Left renal pelvis (tissue), 4 donors: ENCODE measurements at regions not wholly inside any gene's neighbourhood (a gene's known extent, or its start where the extent isn't known, plus 50 kb on each side); places are given as distances from the start of the nearest gene placed in this dataset.
"Not testable (repeated sequence)": the region's sequence is repeated elsewhere in the genome, so short reads cannot be mapped to it uniquely, and the experiment has no call there.

Experiments
- DNase-seq, 4 donors: peaks; one replicate each; pipeline ENCODE4 v3.0.0-alpha.2; 2013; ENCODE audit warnings: low read depth in 4 of 4, low spot score in 3 of 4

DNA sequence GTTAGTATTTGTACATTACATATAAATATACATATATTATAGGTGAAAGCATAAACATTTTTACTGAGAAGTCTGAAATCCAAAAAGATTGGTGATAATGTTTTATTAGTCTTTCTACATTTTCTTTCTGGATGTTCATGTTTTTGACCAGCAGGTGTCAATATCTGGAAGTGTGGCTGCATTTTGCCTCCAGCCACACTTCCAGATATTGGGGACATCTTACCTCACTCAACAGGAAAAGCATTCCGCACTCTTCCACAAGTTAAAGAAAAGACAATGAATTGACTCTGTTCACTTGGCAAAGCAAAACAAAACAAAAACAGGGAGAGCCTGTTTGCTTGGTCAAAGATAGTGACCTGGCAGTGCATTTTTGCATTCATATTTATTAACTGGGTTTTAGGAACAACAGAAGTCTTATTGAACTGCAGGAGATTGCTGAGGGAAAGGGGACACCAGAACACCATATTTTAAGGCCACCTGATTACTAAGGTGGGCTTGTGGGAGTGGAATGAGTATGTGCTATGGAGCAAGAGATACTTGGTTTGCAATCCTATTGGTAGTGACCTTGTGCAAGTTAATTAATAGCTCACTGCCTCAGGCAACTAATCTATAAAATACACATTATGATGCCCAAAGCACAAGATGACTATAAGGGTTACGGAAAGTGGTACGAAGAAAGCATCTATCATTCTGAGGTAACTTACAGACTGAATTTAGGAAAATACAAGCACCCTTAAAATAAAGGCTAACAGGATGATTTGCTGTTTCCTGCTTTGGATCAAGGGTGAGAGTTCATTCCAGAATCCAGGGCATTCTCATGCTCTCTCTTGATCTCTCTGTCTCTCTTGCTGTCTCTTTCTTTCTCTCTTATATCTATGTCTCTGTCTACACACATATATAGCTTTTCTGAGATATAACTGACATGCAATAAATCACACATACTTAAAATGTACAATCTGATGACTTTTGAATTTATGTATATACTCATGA, 389.9 kb upstream of the EMCN start:
- DNase-seq, result no peak

DNA sequence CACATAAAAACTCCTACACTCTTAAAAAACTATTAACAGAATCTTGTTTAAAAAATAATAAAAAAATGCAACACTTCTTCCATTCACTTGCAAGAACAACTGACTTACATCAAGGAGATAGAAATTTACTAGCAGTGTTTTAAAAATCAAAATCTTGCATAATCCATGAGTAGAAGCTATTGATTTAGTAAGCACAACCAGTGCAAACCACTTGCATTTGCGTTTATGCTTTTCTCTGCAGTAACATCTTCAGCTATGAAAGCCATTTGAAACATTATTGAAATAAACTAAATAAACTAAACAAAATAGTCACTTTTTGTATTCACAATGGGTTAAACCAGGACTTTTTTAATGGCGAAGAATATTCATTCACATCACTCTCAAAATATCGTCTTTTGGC, 389.2 kb upstream of the EMCN start:
- DNase-seq, result no peak

DNA sequence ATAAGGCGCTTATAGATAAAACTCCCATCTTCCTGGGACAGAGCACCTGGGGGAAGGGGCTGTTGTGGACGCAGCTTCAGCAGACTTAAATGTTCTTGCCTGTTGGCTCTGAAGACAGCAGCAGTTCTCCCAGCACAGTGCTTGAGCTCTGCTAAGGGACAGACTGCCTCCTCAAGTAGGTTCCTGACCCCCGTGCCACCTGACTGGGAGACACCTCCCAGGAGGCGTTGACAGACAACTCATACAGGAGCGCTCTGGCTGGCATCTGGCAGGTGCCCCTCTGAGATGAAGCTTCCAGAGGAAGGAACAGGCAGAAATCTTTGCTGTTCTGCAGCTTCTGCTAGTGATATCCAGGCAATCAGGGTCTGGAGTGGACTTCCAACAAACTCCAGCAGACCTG, 383.1 kb upstream of the EMCN start:
- DNase-seq, result not testable (repeated sequence)

DNA sequence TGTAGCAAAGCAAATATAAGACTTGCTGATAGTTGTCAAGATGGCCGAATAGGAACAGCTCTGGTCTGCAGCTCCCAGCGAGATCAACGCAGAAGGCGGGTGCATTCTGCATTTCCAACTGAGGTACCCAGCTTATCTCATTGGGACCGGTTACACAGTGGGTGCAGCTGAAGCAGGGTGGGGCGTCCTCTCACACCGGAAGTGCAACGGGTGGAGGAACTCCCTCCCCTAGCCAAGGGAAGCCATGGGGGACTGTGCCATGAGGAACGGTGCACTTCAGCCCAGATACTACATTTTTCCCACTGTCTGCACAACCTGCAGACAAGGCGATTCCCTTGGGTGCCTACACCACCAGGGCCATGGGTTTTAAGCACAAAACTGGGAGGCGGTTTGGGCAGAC, 382.3 kb upstream of the EMCN start:
- DNase-seq, result no peak

DNA sequence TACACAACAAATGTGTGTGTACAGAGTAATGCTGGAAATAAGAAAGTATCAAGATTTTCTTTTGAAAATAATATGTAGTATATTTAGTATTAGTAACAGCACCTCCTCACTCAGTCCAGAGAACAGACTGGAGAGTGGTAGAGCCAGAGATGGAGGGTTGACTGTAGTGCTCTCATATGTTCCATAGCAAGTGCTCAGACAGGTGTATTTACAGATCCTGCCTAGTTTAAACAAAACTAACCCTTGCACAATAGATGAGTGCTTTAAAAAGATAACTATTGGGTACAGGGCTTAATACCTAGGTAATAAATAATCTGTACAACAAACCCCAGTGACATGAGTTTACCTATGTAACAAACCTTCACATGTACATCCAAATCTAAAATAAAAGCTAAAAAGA, 381.0 kb upstream of the EMCN start:
- no peak for DNase-seq

DNA sequence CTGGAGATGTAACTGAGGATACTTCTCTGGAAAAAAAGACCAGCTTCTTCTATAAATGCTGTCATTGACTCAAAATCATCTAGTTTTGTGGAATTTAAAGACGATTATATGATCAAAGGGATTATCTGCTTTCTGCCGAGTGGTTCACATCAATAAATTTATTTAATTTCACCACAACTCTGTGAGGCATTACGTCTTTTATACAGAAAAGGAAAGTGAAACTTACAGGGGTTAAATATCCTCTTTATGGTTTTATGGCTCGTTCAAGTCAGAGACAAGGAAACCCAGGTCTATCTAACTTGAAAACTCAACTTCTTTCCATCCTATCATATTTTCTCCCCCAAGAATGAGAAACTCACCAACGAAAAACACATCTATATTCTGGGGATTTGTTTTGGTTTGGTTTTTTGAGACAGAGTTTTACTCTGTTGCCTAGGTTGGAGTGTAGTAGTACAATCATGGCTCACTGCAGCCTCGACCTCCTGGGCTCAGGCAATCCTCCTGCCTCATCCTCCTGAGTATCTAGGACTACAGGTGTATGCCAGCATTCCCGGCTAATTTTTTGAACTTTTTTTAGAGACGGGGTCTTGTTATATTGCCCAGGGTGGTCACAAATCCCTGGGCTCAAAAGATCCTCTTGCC, 377.9 kb upstream of the EMCN start:
- DNase-seq, result no peak

DNA sequence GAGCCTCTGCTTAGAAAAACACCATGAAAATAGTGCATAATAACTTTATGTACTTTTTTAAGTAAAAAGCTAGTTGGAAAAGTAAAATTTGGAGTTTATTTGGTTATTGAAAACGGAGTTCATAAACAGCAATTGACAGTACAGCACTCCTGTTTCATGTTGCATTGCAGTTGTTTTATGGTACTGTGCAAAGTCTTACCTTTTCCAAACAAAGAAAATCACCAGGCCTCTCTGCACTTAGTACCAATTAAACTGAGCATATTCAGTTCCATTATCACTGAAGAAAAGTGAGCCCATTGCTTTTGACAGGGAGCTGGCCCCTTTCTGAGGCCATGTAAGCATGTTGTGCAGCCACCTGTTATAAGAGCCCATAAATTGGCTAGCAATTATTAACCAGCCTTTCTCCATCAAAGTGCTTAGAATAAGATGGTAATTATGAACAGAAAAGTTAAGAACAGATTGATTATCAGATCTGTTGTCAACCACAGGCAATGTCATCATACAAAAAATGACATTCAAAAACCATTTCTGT, 376.6 kb upstream of the EMCN start:
- no peak for DNase-seq

DNA sequence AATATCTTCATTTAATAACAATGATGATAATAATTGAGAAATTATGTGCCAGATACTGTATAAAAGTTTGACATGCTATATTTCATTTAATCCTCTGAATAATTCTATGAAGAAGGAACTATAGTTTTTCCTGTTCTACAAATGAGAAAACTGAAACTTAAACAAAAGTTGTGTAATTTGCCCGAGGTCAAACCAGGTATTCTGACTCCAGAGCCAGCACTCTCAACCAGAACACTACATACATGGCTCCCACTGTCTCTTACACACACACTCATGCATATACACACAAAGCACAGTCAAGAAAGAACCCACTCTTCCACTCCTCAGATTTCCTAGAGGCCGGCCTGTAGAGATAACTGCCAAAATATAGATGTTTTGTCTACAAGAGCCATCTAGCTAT, 374.0 kb upstream of the EMCN start:
- no peak for DNase-seq

DNA sequence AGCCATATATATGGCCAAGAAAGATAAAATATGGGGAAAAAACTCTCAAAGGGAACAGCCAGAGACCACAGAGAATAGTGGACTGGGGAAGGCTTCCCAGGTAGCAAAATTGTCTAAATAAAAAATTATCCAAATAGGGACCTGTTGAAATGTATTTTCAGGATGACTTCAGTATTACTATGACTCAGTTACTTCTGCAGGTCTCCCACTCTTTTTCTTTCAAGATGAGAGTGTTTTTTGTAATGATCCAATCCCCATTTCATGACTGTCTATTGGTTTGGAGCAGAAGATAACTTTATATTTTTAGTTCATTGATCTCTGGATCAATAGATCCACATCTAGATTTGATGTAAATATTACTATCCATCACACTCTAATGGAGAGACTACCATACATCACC, 372.1 kb upstream of the EMCN start:
- DNase-seq, result no peak

DNA sequence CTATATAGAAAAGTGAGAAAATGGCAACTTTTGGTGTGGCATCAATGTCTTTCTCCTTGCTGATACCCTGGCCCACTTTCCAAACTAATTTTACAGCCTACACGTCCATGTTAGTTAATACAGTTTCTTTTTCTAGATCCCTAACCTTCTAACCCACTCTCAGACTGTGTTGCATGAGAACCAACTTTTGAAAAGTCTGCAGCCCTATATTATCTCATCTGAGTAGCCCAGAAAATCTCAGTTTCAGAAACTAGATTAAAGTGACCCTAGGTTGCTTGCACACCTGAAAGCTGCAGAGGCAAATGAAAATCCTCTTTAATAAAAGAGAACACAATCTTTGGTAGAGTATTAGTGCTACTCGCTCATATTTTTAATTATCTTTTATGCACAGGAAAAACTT, 371.6 kb upstream of the EMCN start:
- no peak for DNase-seq

DNA sequence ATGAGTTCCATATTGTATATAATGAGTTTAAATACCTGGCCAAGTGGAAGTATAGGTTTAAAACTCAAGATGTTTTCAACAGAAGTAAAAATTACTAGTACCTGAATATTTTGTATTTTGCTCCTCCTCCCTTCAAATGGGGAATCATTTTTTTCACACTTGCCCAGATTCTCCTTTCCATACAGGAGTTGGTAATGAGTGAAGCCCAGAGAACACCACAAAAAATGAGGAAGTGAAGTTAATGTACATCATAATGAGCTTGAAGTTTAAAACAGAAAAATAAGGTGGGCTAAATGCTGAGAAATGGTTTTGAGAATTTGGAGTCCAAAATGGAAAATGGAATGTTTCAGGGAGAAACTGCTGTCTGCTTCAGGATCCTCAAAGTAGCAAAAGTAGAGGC, 364.8 kb upstream of the EMCN start:
- DNase-seq, result no peak

DNA sequence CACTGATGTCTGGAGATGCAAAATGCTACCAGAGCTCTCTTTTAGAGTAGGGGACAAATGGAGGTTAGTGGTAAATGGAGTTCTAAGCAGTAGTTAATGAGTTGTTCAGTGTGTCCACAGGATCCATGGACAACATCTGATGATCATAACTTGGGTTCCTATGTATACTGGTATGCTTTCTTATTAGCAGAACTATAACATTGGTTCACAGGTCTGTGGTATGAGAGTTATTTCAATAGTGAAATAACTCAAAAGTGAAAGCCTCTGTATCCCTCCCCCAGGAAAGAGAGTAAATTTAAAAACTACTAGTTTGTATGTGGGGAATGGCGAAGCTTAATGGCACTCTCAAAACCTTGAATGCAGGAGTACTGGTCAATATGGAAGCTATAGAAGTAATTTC, 363.5 kb upstream of the EMCN start:
- no peak for DNase-seq

DNA sequence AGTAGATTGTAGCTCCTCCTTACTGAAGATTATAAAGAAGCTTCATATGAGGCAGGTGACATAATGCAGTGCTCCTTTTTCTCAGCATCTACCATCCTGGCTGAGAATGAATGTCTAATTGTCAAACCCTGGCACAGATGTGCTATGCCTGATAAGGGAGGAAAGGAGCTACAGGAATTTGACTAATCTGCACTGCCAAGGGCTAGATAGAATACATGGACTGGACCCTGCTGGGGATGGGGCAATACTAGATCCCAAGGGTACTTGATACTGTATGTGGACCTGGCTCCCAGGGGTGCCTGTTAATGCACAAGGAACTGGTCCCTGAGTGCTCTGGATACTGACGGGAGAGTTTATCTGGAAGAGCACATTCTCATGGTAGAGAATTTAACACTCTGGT, 362.2 kb upstream of the EMCN start:
- DNase-seq, result no peak

DNA sequence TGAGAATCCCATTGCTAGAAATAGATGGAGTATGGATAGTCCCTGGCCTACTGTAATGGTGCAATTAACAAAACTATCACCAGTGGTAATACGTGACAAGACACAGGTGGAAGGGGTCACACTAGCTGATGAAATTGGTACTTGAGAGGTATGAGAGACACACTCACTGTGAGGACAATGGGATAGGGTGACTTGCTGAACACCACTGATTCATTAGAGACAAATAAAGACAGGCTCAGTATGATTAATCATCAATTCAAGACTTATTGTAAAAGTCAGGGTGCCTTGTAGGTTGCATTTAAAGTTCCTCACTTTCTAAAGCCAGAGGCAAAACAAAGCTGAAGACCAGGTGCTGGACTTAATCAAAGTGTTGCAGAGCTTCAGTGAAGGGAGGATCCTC, 361.6 kb upstream of the EMCN start:
- no peak for DNase-seq

DNA sequence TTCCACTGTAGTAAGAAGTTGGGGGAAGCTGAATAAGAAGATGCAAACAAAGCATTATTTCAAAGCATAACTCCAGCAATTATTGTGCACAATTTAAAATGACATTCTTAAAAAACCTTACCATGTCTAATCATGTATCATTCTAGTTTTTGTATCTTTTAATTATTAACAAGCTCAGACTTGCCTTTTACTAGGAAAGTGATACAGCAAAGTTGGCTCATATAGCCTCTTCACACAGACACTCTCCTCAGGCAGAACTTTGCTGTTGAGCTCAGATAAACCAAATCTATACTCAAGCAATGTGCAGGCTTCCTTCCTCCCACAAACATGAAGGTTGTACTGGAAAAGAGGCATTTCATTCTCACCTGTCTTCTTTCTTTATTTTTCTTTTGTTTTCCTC, 358.7 kb upstream of the EMCN start:
- DNase-seq, result no peak

DNA sequence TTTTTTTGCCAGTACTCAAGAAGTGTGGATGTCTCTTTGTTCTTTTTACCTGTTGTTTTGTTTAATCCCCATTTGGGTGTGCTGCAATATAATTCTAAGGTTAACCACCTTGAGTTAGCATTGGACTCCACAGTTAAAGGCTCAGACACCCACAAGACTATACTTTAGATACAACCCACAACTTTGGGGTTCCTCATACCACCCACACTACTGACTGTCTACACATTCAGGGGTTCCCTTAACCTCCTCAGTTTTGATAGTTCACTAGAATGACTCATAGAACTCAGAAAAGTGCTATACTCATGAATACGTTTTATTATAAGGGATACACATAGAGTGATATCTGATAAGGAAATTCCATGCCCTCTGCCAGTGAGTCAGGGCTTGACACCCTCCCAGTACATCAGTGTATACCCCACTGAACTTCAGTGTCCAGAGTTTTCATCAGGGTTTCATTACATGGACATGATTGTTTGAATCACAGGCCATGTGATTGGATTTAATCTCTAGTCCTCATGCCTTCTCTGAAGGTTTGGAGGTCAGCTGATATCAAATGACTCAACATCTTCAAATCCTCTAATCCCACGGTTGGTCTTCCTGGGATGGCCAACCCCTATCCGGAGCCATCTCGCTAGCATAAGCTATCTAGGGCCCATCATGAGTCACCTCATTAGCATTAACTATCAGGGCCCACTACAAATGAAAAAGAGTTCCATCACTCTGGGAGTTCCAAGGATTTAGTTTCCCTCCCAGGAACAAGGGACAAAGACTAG, 357.7 kb upstream of the EMCN start:
- DNase-seq, result no peak

DNA sequence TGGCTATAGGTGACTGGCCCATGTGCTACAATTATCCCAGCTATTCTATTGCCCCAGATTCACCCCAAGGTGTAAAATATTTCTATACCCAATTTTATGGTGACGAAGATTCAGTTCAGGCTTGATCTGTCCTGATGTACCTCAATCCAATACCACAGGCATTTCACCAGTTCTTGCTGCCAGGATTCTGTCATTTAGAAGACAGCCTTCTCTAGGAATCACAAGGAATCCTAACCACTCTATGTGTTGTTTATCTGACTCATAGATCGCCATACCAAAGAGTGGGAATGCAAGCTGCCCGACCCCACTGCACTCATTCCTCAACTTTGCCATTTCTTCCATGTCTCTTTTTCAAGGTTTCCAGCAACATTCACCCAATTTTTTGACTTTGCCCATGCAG, 355.0 kb upstream of the EMCN start:
- no peak for DNase-seq

DNA sequence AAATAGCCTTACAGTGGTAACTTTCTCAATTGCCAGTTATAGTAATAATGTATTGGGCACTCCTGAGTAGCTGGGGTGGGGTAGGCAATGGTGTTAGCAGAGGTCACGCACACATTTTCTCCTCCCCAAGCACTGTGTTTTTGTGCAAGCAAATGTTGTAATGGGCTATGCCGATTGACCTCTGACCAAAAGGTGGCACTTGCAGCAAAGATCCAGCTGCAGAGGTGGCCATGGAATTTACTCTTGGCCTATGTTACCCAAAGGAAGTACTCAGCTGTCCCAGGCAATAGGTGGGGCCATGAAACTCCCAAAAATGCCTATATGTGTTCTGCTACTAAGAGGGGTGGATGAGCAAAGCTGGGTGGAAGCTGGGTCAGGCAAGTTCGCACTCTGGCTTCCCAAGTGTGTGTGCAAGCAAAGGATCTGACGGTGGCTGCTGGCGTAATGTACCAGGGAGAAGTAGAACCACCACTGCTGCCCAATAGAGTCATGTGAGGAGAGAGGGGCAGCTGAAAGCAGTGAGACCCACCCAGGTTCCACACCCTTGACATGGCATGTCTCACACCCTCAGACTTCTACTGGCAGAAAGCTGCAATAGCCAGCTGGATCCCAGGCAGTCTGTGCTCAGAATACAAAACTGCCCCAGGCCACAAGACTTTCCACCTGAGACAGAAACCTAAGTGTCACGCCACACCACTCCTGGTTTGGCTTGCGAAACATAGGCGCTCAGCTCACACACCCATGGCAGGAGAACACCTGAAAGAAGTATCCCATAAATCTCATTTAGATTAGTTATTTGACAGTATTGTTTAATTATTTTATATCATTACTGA, 353.3 kb upstream of the EMCN start:
- no peak for DNase-seq

DNA sequence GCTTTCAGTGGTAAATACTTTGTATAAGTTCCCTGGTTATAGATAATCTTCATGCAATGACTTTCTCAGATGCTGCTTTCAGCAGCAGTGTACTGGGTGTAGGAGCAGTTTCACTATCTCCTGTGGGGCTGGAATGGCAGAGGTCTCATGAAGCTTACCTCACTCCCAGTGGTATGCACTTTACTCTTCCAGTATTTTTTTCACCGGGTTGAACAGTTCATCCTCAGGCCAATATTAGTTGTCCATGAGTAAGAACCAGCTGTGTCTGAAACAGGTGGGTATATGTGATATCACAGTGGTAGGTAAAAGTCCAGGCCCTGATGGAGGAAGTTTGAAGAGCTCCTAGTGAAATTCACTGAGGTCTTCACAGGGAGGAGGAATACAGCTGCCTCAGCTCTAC, 351.5 kb upstream of the EMCN start:
- DNase-seq, result no peak

DNA sequence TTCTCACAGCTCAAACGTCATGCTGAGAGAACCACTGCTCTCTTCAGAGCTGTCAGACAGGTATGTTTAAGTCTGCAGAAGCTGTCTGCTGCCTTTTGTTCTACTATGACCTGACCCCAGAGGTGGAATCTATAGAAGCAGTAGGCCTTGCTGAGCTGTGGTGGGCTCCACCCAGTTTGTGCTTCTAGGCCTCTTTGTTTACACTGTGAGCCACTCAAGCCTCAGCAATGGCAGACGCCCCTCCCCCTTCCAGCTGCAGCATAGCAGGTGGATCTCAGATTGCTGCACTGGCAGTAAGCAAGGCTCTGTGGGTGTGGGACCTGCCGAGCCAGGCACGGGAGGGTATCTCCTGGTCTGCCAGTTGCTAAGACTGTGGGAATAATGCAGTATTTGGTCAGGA, 350.5 kb upstream of the EMCN start:
- DNase-seq, result not testable (repeated sequence)
